ENCODE measurements at regions not wholly inside any gene's neighbourhood (a gene's known extent, or its start where the extent isn't known, plus 50 kb on each side); places are given as distances from the start of the nearest gene placed in this dataset.
"Not testable (repeated sequence)": the region's sequence is repeated elsewhere in the genome, so short reads cannot be mapped to it uniquely, and the experiment has no call there.

- H3K4me2 ChIP-seq (ENCODE audit: insufficient read depth in 1 of 2, low read depth in 2 of 2, low read length in 2 of 2); H3K18ac ChIP-seq (ENCODE audit: extremely low read depth, low read length); H2AFZ ChIP-seq (ENCODE audit: low read length); H2BK5ac ChIP-seq (ENCODE audit: low read depth, low read length); H3K79me2 ChIP-seq (ENCODE audit: control insufficient read depth in 1 of 2, insufficient read depth in 2 of 2, low read length in 2 of 2); H2BK20ac ChIP-seq (ENCODE audit: low read length); H3K56ac ChIP-seq (replicated peaks; ENCODE audit: insufficient read length, low read depth, low read length); DNase-seq (ENCODE audit: low read depth in 1 of 2, low spot score in 2 of 2); FAIRE-seq; H3K27me3 ChIP-seq (replicated peaks in 1 of 4; ENCODE audit: control insufficient read depth in 3 of 4, extremely low read depth in 1 of 4, insufficient read depth in 3 of 4, low read length in 3 of 4); H4K20me1 ChIP-seq (replicated peaks in 1 of 2; ENCODE audit: control insufficient read depth in 1 of 2, insufficient read depth in 2 of 2, low read length in 2 of 2); H3K27ac ChIP-seq (ENCODE audit: low read depth, low read length); H3K36me3 ChIP-seq (ENCODE audit: control insufficient read depth in 2 of 4, insufficient read depth in 4 of 4, low read length in 3 of 4); H3K14ac ChIP-seq (ENCODE audit: insufficient read length); H3K23me2 ChIP-seq (ENCODE audit: low read depth, low read length); H3K9ac ChIP-seq (replicated peaks in 1 of 4; ENCODE audit: extremely low read depth in 1 of 4, low read depth in 3 of 4, low read length in 3 of 4); H2BK12ac ChIP-seq (ENCODE audit: low read depth, low read length); H4K5ac ChIP-seq (ENCODE audit: insufficient read length, low read depth, low read length); H4K91ac ChIP-seq (replicated peaks; ENCODE audit: insufficient read length, low read length); H3K23ac ChIP-seq (ENCODE audit: insufficient read length); CTCF ChIA-PET (ENCODE audit: partially characterized antibody); H3K4me1 ChIP-seq (replicated peaks in 1 of 4; ENCODE audit: control insufficient read depth in 3 of 4, insufficient read depth in 4 of 4, low read length in 3 of 4); H3K4me3 ChIP-seq (ENCODE audit: extremely low read depth in 1 of 4, insufficient read depth in 2 of 4, low read depth in 3 of 4, low read length in 4 of 4); H2BK15ac ChIP-seq (ENCODE audit: low read length); H3K79me1 ChIP-seq (ENCODE audit: low read depth, low read length); H3K4ac ChIP-seq (replicated peaks; ENCODE audit: insufficient read length, low read depth, low read length); H4K8ac ChIP-seq (ENCODE audit: extremely low read depth, insufficient read depth, low read length); POLR2A ChIA-PET (ENCODE audit: partially characterized antibody); H2BK120ac ChIP-seq (replicated peaks; ENCODE audit: low read depth, low read length); H2AK5ac ChIP-seq (ENCODE audit: low read depth, low read length): not testable (repeated sequence)
- H3K9me3 ChIP-seq (ENCODE audit: insufficient read depth in 2 of 2, low read depth in 1 of 2, low read length in 1 of 2): peaks cover 8 to 52% of the 10 kb centered on the region in 2 experiments; a peak in 3 of 4 replicates
- 82% methylated on average over 4 of the region's 5 CpGs; no CpG with 5 or more reads in 1 of the 2 experiments for WGBS, 2 experiments (ENCODE audit: extremely low coverage in 1 of 2, insufficient coverage in 1 of 2, insufficient read length in 1 of 2, insufficient replicate concordance in 2 of 2, low coverage in 1 of 2, low lambda C conversion rate in 2 of 2, missing lambda C conversion rate in 1 of 2)
These were observed 253.7 kb downstream of the TP53TG3F start for GRCh38 chr16:33712851-33713709.
